ENCODE measurements at regions not wholly inside any gene's neighbourhood (a gene's known extent, or its start where the extent isn't known, plus 50 kb on each side); places are given as distances from the start of the nearest gene placed in this dataset.
"Not testable (repeated sequence)": the region's sequence is repeated elsewhere in the genome, so short reads cannot be mapped to it uniquely, and the experiment has no call there.

GRCh38 chr13:76708138-76708688 is 178.0 kb downstream of the KCTD12 start:
- no peak for DNase-seq

- DNase-seq = no peak
Observed at GRCh38 chr13:76707360-76707759, 178.8 kb downstream of the KCTD12 start.

GRCh38 chr13:76703621-76704288 is 182.4 kb downstream of the KCTD12 start:
- DNase-seq = no peak

GRCh38 chr13:76703216-76703615 is 183.0 kb downstream of the KCTD12 start:
- no peak for DNase-seq

GRCh38 chr13:76697288-76697687 is 188.9 kb downstream of the KCTD12 start:
- no peak for DNase-seq

GRCh38 chr13:76696370-76696769 is 189.8 kb downstream of the KCTD12 start:
- no peak for DNase-seq

- DNase-seq = no peak
Observed at GRCh38 chr13:76693086-76693485, 193.1 kb downstream of the KCTD12 start.

GRCh38 chr13:76692346-76692745 is 193.9 kb downstream of the KCTD12 start:
- DNase-seq = no peak

GRCh38 chr13:76690611-76691010 is 195.6 kb downstream of the KCTD12 start:
- no peak for DNase-seq

GRCh38 chr13:76687467-76687866 is 198.7 kb downstream of the KCTD12 start:
- no peak for DNase-seq

GRCh38 chr13:76685938-76686337 is 200.3 kb downstream of the KCTD12 start:
- DNase-seq = no peak

- DNase-seq = no peak
Observed at GRCh38 chr13:76684336-76684735, 201.9 kb downstream of the KCTD12 start.

- DNase-seq = no peak
Observed at GRCh38 chr13:76683854-76684253, 202.4 kb downstream of the KCTD12 start.

GRCh38 chr13:76683168-76683567 is 203.0 kb downstream of the KCTD12 start:
- no peak for DNase-seq

- no peak for DNase-seq
Observed at GRCh38 chr13:76680112-76680511, 206.1 kb downstream of the KCTD12 start.

- DNase-seq = no peak
Observed at GRCh38 chr13:76677043-76677442, 209.2 kb downstream of the KCTD12 start.

GRCh38 chr13:76672420-76672819 is 213.8 kb downstream of the KCTD12 start:
- no peak for DNase-seq

GRCh38 chr13:76668716-76669115 is 217.5 kb downstream of the KCTD12 start:
- no peak for DNase-seq

- DNase-seq = no peak
Observed at GRCh38 chr13:76668141-76668540, 218.1 kb downstream of the KCTD12 start.

- no peak for DNase-seq
Observed at GRCh38 chr13:76667551-76667950, 218.7 kb downstream of the KCTD12 start.

- no peak for DNase-seq
Observed at GRCh38 chr13:76663592-76664335, 222.4 kb downstream of the KCTD12 start.

GRCh38 chr13:76659074-76659473 is 227.1 kb downstream of the KCTD12 start:
- not testable (repeated sequence) for DNase-seq

- DNase-seq = no peak
Observed at GRCh38 chr13:76656500-76656899, 229.7 kb downstream of the KCTD12 start.

GRCh38 chr13:76656056-76656455 is 230.1 kb downstream of the KCTD12 start:
- no peak for DNase-seq

Data from NCI-H1048 (cell line).